CD8-positive, alpha-beta memory T cell (primary cell): ENCODE measurements at regions not wholly inside any gene's neighbourhood (a gene's known extent, or its start where the extent isn't known, plus 50 kb on each side); places are given as distances from the start of the nearest gene placed in this dataset.
A peak's percentile ranks its signal among the peaks of the same experiment; 100 is the strongest.

Experiments
- CTCF ChIA-PET: fragments of 350-600 bp; sonication (Branson Sonifier 250); formaldehyde crosslinking; loops from one replicate; lab custom pipeline; 2021; ENCODE audit warnings: antibody characterized with exemption; lab: Charles Lee
- POLR2A ChIA-PET: fragments of 350-600 bp; sonication (Branson Sonifier 250); formaldehyde crosslinking; loops from one replicate; lab custom pipeline; 2021; ENCODE audit warnings: antibody characterized with exemption; lab: Charles Lee
- DNase-seq, 5 donors: peaks; one replicate each; pipeline versions ENCODE4 v3.0.0 to v3.0.0-alpha.2; 2020 to 2022; ENCODE audit warnings: mixed read lengths in 1 of 5
- H3K27ac ChIP-seq: one replicate; pipeline ENCODE4 v1.7.0; 2013; ENCODE audit warnings: low read depth, mild to moderate bottlenecking, low read length, moderate library complexity
- H3K27me3 ChIP-seq: 2 replicates; pipeline ENCODE4 v1.7.0; 2013; ENCODE audit warnings: low read length, mild to moderate bottlenecking; ENCODE audit not compliant: insufficient read depth, poor library complexity, severe bottlenecking
- H3K36me3 ChIP-seq: 2 replicates; pipeline ENCODE4 v1.7.0; 2013; ENCODE audit warnings: mild to moderate bottlenecking, low read length, moderate library complexity; ENCODE audit not compliant: insufficient read depth
- H3K4me1 ChIP-seq: 2 replicates; pipeline ENCODE4 v1.7.0; 2013; ENCODE audit warnings: mild to moderate bottlenecking, low read length, moderate library complexity; ENCODE audit not compliant: insufficient read depth
- H3K4me3 ChIP-seq: 2 replicates; pipeline ENCODE4 v1.7.0; 2013; ENCODE audit warnings: mild to moderate bottlenecking, low read length
- H3K9me3 ChIP-seq: 2 replicates; pipeline ENCODE4 v1.7.0; 2013; ENCODE audit warnings: mild to moderate bottlenecking, low read length
- H3K27ac Mint-ChIP-seq, 8 donors: one replicate each; pipeline ENCODE4 v1.8.0; 2020 to 2021; ENCODE audit warnings: mixed read lengths in 8 of 8, mild to moderate bottlenecking in 6 of 8, inconsistent platforms in 3 of 8, moderate library complexity in 3 of 8
- H3K27me3 Mint-ChIP-seq, 2 donors: one replicate each; pipeline ENCODE4 v1.8.0; 2020 to 2021; ENCODE audit warnings: mixed read lengths in 2 of 2, mild to moderate bottlenecking in 1 of 2, moderate library complexity in 1 of 2
- H3K36me3 Mint-ChIP-seq, 3 donors: one replicate each; pipeline ENCODE4 v1.8.0; 2020 to 2021; ENCODE audit warnings: mixed read lengths in 3 of 3, inconsistent platforms in 1 of 3, mild to moderate bottlenecking in 1 of 3
- H3K4me1 Mint-ChIP-seq, 3 donors: one replicate each; pipeline ENCODE4 v1.8.0; 2020 to 2021; ENCODE audit warnings: mixed read lengths in 3 of 3, inconsistent platforms in 1 of 3, mild to moderate bottlenecking in 1 of 3
- H3K4me3 Mint-ChIP-seq, 7 donors: one replicate each; pipeline ENCODE4 v1.8.0; 2020 to 2021; ENCODE audit warnings: mixed read lengths in 7 of 7, mild to moderate bottlenecking in 6 of 7, moderate library complexity in 4 of 7, inconsistent platforms in 2 of 7
- H3K9me3 Mint-ChIP-seq, 5 donors: one replicate each; pipeline ENCODE4 v1.8.0; 2020 to 2022; ENCODE audit warnings: mixed read lengths in 5 of 5, mild to moderate bottlenecking in 3 of 5, moderate library complexity in 2 of 5, inconsistent platforms in 1 of 5

- no peaks in the 10 kb centered on the region for H3K9me3 ChIP-seq
- peak overlapping the region; percentile 95 for H3K4me3 ChIP-seq
- peaks cover 10% of the 10 kb centered on the region for H3K36me3 ChIP-seq
- peaks cover 65 to 71% (median 65%) of the 10 kb centered on the region in 3 donors for H3K4me1 Mint-ChIP-seq
- H3K9me3 Mint-ChIP-seq, result peaks cover 0 to 1% (median 0%) of the 10 kb centered on the region in 5 donors
- no peaks in the 10 kb centered on the region for H3K27me3 ChIP-seq
- ChIA-PET POLR2A (interaction anchor here (0.6 to 4.8 kb wide), 7 partner anchors 10 to 65 kb away, joined by 3 to 33 read pairs (median 5); no protein-coding TSS in a partner anchor), CTCF (interaction anchor here (0.7 to 2.8 kb wide), 5 partner anchors 9 to 126 kb away, joined by 3 to 20 read pairs (median 5); no protein-coding TSS in a partner anchor)
- peaks cover 62% of the 10 kb centered on the region for H3K4me1 ChIP-seq
- peak overlapping the region; percentile 89 to 99 (median 98) for H3K4me3 Mint-ChIP-seq
- no peaks in the 10 kb centered on the region for H3K27me3 Mint-ChIP-seq
- peak in 3 of 5 donors; percentile 34 to 59 (median 51) for DNase-seq
- H3K27ac Mint-ChIP-seq, result peak overlapping the region; percentile 87 to 100 (median 98)
- peak overlapping the region; percentile 67 for H3K27ac ChIP-seq
- peaks cover 9 to 74% (median 9%) of the 10 kb centered on the region in 3 donors for H3K36me3 Mint-ChIP-seq
These were observed 315.6 kb downstream of the SEC14L1 start for GRCh38 chr17:77456271-77456950.

- H3K4me3 Mint-ChIP-seq, result peak overlapping the region; percentile 89 to 99 (median 98)
- Histone ChIP-seq H3K27ac (peak overlapping the region; percentile 67), H3K4me1 (peaks cover 68% of the 10 kb centered on the region), H3K36me3 (peaks cover 10% of the 10 kb centered on the region), H3K9me3 (no peaks in the 10 kb centered on the region), H3K4me3 (peak overlapping the region; percentile 95), H3K27me3 (no peaks in the 10 kb centered on the region)
- peak overlapping the region; percentile 87 to 100 (median 98) for H3K27ac Mint-ChIP-seq
- ChIA-PET CTCF (interaction anchor here (0.7 to 2.8 kb wide), 6 partner anchors 9 to 126 kb away, joined by 3 to 20 read pairs (median 6); no protein-coding TSS in a partner anchor), POLR2A (interaction anchor here (0.6 to 4.8 kb wide), 7 partner anchors 9 to 65 kb away, joined by 3 to 33 read pairs (median 5); no protein-coding TSS in a partner anchor)
- H3K36me3 Mint-ChIP-seq, result peaks cover 9 to 70% (median 9%) of the 10 kb centered on the region in 3 donors
- DNase-seq, result peak in 1 of 5 donors; percentile 53
- peaks cover 0 to 2% of the 10 kb centered on the region in 2 donors for H3K27me3 Mint-ChIP-seq
- H3K4me1 Mint-ChIP-seq, result peaks cover 71 to 77% (median 71%) of the 10 kb centered on the region in 3 donors
- peaks cover 0 to 1% (median 0%) of the 10 kb centered on the region in 5 donors for H3K9me3 Mint-ChIP-seq
These were observed 316.3 kb downstream of the SEC14L1 start for GRCh38 chr17:77456951-77457548.

GRCh38 chr17:77457572-77458201, 316.9 kb downstream of the SEC14L1 start:
- peak overlapping the region; percentile 67 for H3K27ac ChIP-seq
- peaks cover 0 to 2% of the 10 kb centered on the region in 2 donors for H3K27me3 Mint-ChIP-seq
- H3K9me3 ChIP-seq, result no peaks in the 10 kb centered on the region
- peak overlapping the region; percentile 95 for H3K4me3 ChIP-seq
- CTCF ChIA-PET, result interaction anchor here (1.0 to 2.8 kb wide), 7 partner anchors 8 to 82 kb away, joined by 4 to 20 read pairs (median 6); no protein-coding TSS in a partner anchor
- H3K27me3 ChIP-seq, result no peaks in the 10 kb centered on the region
- peak overlapping the region; percentile 87 to 100 (median 98) for H3K27ac Mint-ChIP-seq
- peaks cover 0 to 1% (median 0%) of the 10 kb centered on the region in 5 donors for H3K9me3 Mint-ChIP-seq
- POLR2A ChIA-PET, result interaction anchor here (0.7 to 4.8 kb wide), 10 partner anchors 8 to 501 kb away, joined by 3 to 33 read pairs (median 5); partner anchors contain the start of gene TNRC6C
- DNase-seq, result peak in 1 of 5 donors; percentile 32
- H3K36me3 Mint-ChIP-seq, result peaks cover 9 to 67% (median 9%) of the 10 kb centered on the region in 3 donors
- peaks cover 73% of the 10 kb centered on the region for H3K4me1 ChIP-seq
- peaks cover 71 to 79% (median 78%) of the 10 kb centered on the region in 3 donors for H3K4me1 Mint-ChIP-seq
- H3K36me3 ChIP-seq, result peaks cover 10% of the 10 kb centered on the region
- H3K4me3 Mint-ChIP-seq, result peak overlapping the region; percentile 89 to 99 (median 98)

GRCh38 chr17:77458202-77459017, 317.6 kb downstream of the SEC14L1 start:
- POLR2A ChIA-PET, result interaction anchor here (0.6 to 4.8 kb wide), 10 partner anchors 8 to 500 kb away, joined by 3 to 33 read pairs (median 4); partner anchors contain the start of gene TNRC6C
- Histone ChIP-seq H3K36me3 (peaks cover 10% of the 10 kb centered on the region), H3K27me3 (no peaks in the 10 kb centered on the region), H3K4me1 (peaks cover 73% of the 10 kb centered on the region), H3K27ac (peak overlapping the region; percentile 67), H3K4me3 (peak overlapping the region; percentile 95), H3K9me3 (no peaks in the 10 kb centered on the region)
- peaks cover 0 to 1% (median 0%) of the 10 kb centered on the region in 5 donors for H3K9me3 Mint-ChIP-seq
- peaks cover 9 to 69% (median 12%) of the 10 kb centered on the region in 3 donors for H3K36me3 Mint-ChIP-seq
- H3K27me3 Mint-ChIP-seq, result peaks cover 0 to 2% of the 10 kb centered on the region in 2 donors
- peak overlapping the region; percentile 87 to 100 (median 98) for H3K27ac Mint-ChIP-seq
- peak in 1 of 5 donors; percentile 48 for DNase-seq
- H3K4me3 Mint-ChIP-seq, result peak overlapping the region; percentile 89 to 99 (median 98)
- peaks cover 74 to 82% (median 80%) of the 10 kb centered on the region in 3 donors for H3K4me1 Mint-ChIP-seq
- CTCF ChIA-PET, result interaction anchor here (0.8 to 2.8 kb wide), 11 partner anchors 8 to 83 kb away, joined by 3 to 20 read pairs (median 5); no protein-coding TSS in a partner anchor

- H3K4me1 Mint-ChIP-seq, result peaks cover 74 to 86% (median 78%) of the 10 kb centered on the region in 3 donors
- ChIA-PET POLR2A (interaction anchor here (0.6 to 4.8 kb wide), 14 partner anchors 9 to 666 kb away, joined by 3 to 33 read pairs (median 3); no protein-coding TSS in a partner anchor), CTCF (interaction anchor here (0.8 to 3.4 kb wide), 16 partner anchors 7 to 83 kb away, joined by 3 to 20 read pairs (median 6); no protein-coding TSS in a partner anchor)
- peaks cover 10% of the 10 kb centered on the region for H3K36me3 ChIP-seq
- H3K27ac Mint-ChIP-seq, result peak overlapping the region; percentile 87 to 100 (median 98)
- DNase-seq, result peak in 1 of 5 donors; percentile 41
- no peaks in the 10 kb centered on the region for H3K9me3 ChIP-seq
- H3K27me3 Mint-ChIP-seq, result peaks cover 0 to 2% of the 10 kb centered on the region in 2 donors
- H3K27ac ChIP-seq, result peak overlapping the region; percentile 67
- H3K27me3 ChIP-seq, result no peaks in the 10 kb centered on the region
- H3K4me3 ChIP-seq, result peak overlapping the region; percentile 95
- H3K36me3 Mint-ChIP-seq, result peaks cover 9 to 63% (median 9%) of the 10 kb centered on the region in 3 donors
- peak overlapping the region; percentile 89 to 99 (median 98) for H3K4me3 Mint-ChIP-seq
- peaks cover 0 to 1% (median 0%) of the 10 kb centered on the region in 5 donors for H3K9me3 Mint-ChIP-seq
- peaks cover 76% of the 10 kb centered on the region for H3K4me1 ChIP-seq
These were observed 318.4 kb downstream of the SEC14L1 start for GRCh38 chr17:77459018-77459755.

GRCh38 chr17:77460514-77461046, 319.8 kb downstream of the SEC14L1 start:
- H3K9me3 ChIP-seq, result no peaks in the 10 kb centered on the region
- peak overlapping the region; percentile 95 for H3K4me3 ChIP-seq
- Mint-ChIP-seq H3K4me1 (peaks cover 83 to 96% (median 86%) of the 10 kb centered on the region in 3 donors), H3K27ac (peak overlapping the region; percentile 87 to 100 (median 98)), H3K4me3 (peak overlapping the region; percentile 89 to 99 (median 98)), H3K9me3 (no peaks in the 10 kb centered on the region), H3K27me3 (peaks cover 0 to 4% of the 10 kb centered on the region in 2 donors), H3K36me3 (peaks cover 2 to 56% (median 9%) of the 10 kb centered on the region in 3 donors)
- peaks cover 3% of the 10 kb centered on the region for H3K36me3 ChIP-seq
- H3K4me1 ChIP-seq, result peaks cover 90% of the 10 kb centered on the region
- ChIA-PET CTCF (interaction anchor here (0.9 to 3.4 kb wide), 10 partner anchors 9 to 78 kb away, joined by 3 to 17 read pairs (median 6); no protein-coding TSS in a partner anchor), POLR2A (interaction anchor here (0.6 to 4.8 kb wide), 8 partner anchors 9 to 665 kb away, joined by 3 to 33 read pairs (median 5); no protein-coding TSS in a partner anchor)
- peak overlapping the region; percentile 53 for H3K27ac ChIP-seq
- H3K27me3 ChIP-seq, result no peaks in the 10 kb centered on the region
- DNase-seq, result no peak
